ENCODE measurements at regions not wholly inside any gene's neighbourhood (a gene's known extent, or its start where the extent isn't known, plus 50 kb on each side); places are given as distances from the start of the nearest gene placed in this dataset.

DNA sequence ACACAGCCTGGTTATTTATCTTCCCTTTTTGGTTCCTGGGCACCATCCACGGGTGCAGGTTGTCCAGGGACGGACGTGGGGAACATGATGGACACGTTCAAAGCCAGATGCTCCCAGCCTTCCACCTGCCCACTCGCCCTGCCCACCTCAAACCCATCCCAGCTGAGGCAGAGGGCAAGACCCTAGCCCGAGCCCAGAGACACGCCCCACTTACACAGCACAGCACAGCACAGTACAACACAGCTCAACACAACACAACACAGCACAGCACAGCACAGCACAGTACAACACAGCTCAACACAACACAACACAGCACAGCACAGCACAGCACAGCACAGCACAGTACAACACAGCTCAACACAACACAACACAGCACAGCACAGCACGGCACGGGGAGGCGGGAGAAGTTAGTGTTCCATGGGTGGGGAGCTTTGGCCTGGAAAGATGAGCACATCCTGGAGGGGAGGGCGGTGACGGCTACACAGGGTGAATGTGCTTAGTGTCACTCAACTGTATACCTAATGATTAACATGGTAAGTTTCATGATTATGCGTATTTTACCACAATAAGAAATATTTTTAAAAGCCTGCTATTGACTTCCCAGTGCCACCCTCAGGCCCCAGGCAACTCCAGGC is 1507.5 kb downstream of the BRD1 start:
- no peak for DNase-seq (ENCODE audit: low read depth)
- no peak overlapping the region for H3K4me3 ChIP-seq (ENCODE audit: low read depth, low read length)
- TF ChIP-seq, protein P1, sequence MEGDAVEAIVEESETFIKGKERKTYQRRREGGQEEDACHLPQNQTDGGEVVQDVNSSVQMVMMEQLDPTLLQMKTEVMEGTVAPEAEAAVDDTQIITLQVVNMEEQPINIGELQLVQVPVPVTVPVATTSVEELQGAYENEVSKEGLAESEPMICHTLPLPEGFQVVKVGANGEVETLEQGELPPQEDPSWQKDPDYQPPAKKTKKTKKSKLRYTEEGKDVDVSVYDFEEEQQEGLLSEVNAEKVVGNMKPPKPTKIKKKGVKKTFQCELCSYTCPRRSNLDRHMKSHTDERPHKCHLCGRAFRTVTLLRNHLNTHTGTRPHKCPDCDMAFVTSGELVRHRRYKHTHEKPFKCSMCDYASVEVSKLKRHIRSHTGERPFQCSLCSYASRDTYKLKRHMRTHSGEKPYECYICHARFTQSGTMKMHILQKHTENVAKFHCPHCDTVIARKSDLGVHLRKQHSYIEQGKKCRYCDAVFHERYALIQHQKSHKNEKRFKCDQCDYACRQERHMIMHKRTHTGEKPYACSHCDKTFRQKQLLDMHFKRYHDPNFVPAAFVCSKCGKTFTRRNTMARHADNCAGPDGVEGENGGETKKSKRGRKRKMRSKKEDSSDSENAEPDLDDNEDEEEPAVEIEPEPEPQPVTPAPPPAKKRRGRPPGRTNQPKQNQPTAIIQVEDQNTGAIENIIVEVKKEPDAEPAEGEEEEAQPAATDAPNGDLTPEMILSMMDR (IDR thresholded peaks at IDR 0.05; ENCODE audit: low read depth, low read length, missing control alignments): no peak

DNA sequence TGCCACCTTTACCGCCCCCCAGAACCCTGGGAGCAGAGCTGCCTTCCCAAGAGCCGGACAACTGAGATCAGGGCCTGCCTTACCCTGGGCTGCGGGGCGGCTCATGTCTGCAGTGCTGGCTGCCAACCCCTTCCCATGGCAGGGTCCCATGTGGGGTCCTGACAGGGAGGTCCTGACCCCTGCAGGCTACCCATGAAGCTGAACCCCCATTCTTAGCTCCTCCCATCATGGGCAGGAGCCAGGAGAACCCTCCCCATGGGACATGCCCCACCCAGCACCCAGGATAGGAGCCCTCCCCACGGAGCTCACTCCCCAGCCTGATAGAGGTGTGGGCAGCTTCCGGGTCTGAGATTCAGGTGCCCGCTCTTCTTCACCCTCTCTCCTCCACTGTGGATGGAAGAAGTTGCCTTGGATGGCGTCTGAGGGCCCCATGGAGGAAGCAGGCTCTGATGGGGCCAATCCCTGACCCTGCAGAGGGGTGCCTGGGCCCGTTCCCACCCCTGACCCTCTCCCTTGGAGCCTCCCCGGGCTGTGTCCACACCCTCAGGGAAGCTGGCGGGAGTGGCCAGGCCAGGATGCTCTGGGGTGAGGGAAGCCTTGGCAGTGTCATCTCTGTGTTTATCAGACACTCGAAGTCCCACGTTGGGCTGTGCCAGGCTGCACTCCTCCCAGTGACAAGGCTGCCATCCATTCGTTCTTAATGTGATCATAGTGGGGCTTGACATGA is 1508.2 kb downstream of the BRD1 start:
- TF ChIP-seq, protein P1 (IDR thresholded peaks at IDR 0.05; ENCODE audit: low read depth, low read length, missing control alignments): no peak
- no peak for DNase-seq (ENCODE audit: low read depth)
- H3K4me3 ChIP-seq (ENCODE audit: low read depth, low read length): no peak overlapping the region

DNA sequence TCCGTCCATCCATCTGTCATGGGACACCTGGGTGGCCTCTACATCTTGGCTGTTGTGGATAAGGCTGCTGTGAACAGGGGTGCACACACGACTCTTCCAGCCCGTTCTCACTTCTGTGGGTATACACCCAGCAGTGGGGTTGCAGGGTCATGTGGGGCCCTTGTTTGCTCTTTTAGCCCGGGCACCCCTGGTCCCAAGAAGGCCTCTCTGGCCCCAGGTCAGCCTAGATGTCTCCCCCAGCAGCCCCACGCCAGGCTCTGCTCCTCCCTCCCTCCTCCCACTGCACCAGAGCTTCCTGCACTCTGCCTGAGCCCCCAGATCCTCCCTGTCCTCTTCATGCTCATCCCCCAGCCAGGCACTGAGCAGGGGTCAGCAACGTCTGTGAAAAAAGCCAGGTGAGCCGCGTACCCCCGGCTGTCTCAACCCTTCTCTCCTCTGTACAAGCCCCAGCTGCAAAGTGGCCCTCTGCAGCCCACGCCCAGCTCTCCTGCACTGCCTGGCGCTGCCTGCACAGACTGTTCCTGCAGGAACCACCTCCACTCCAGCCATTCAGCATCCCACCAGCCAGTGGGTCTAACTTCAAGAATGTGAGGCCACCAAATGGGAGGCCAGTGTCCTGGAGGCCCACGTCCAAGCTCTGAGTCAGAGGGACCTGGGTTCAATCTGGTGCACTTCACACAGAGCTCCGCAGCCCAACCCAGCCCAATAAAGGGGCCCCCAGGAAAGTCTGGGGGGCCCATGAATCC is 1508.9 kb downstream of the BRD1 start:
- no peak for DNase-seq (ENCODE audit: low read depth)
- no peak overlapping the region for H3K4me3 ChIP-seq (ENCODE audit: low read depth, low read length)
- TF ChIP-seq, protein P1 (IDR thresholded peaks at IDR 0.05; ENCODE audit: low read depth, low read length, missing control alignments): no peak

DNA sequence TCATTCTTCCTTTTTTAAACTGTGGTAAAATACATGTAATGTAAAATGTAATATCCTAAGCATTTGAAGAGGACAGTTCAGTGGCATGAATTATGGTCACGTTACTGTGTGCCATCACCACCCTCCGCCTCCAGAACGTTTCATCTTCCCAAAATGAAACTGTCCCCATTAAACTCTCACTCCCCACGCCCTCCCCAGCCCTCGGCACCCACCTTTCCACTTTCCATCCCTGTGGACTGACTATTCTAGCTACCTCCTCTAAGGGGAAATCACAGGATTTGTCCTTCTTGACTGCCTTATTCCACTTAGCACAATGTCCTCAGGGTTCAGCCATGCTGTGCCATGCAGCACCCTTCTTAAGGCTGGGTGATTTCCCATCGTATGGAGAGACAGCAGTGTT is 1509.5 kb downstream of the BRD1 start:
- H3K4me3 ChIP-seq (ENCODE audit: low read depth, low read length): no peak overlapping the region
- TF ChIP-seq, protein P1 (IDR thresholded peaks at IDR 0.05; ENCODE audit: low read depth, low read length, missing control alignments): no peak
- no peak for DNase-seq (ENCODE audit: low read depth)

DNA sequence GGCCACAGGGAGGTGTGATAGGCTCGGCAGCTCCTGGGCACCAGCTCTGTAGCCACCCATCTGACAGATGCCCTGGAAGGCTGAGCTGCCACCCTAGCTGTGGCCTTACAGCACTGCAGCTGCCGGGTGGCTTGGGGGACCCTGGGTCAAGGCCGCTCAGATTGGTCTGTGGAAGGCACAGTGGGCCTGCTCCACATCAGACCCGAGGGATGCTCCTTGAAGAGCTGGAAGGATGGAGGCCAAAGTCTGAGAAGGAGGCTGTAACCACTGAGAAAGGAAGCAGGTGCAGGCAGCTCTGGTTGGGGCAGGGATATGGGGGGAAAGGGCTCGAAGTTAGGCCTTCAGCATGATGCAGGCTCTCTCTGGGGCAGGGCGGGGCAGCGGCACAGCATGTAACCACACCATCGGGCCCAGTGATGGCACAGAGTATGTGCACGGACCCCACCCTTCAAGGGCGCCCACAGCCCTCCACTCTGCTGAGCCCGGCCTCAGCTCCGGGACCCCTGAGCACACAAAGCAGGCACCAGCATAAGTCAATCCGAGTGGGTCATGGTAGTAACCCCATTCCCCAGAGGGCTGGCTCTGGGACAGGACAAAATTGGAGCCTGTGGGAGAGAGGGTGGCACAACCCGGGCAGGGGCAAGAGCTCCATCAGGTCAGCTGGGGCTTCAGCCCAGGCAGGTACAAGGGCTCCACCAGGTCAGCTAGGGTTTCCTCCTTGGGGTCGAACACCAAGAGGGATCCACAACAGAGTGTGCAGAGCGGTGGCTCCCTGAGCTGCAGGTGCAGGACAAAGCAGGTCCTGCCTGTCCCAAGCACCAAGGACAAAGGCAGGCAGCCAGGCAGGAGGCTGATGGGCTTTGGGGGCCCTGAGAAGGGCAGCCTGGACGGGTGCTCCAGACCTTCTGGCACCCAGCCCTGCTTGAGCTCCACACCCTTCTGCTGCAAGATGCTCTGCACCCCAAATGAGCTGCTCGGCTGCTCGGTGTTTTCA is 1511.1 kb downstream of the BRD1 start:
- TF ChIP-seq, protein P1 (IDR thresholded peaks at IDR 0.05; ENCODE audit: low read depth, low read length, missing control alignments): no peak
- DNase-seq (ENCODE audit: low read depth): no peak
- no peak overlapping the region for H3K4me3 ChIP-seq (ENCODE audit: low read depth, low read length)
